ENCODE measurements at regions not wholly inside any gene's neighbourhood (a gene's known extent, or its start where the extent isn't known, plus 50 kb on each side); places are given as distances from the start of the nearest gene placed in this dataset.

DNA sequence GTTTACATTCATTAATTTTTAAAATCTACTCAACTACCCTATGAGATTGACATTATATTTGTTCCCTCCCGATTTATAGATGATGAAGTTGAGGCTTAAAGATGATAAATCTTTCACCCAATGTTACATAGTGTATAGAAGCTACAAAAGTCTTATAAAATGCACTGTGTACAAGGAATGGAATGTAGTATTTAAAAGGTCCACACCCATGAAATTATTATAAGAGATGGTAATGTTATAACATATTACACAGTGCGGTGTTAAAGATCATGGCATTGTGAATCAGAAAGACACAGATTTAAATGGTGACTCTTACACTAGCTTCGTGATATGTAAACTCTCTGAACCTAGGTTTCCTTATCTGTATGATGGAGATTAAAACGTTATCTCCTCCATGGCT is 141.6 kb upstream of the CHD1 start:
- no peak overlapping the region for H3K4ac ChIP-seq (replicated peaks; ENCODE audit: insufficient read length, low read depth, low read length)
- no peak overlapping the region for H2AFZ ChIP-seq (ENCODE audit: low read length)
- no peak overlapping the region for H3K4me3 ChIP-seq (ENCODE audit: extremely low read depth in 1 of 4, insufficient read depth in 2 of 4, low read depth in 3 of 4, low read length in 4 of 4)
- FAIRE-seq (no peak), DNase-seq (ENCODE audit: low read depth in 1 of 2, low spot score in 2 of 2) (no peak)
- H3K56ac ChIP-seq (replicated peaks; ENCODE audit: insufficient read length, low read depth, low read length): no peak overlapping the region
- H2BK120ac ChIP-seq (replicated peaks; ENCODE audit: low read depth, low read length): no peak overlapping the region
- H2BK5ac ChIP-seq (ENCODE audit: low read depth, low read length): no peak overlapping the region
- H2BK12ac ChIP-seq (ENCODE audit: low read depth, low read length): no peak overlapping the region
- H3K9me3 ChIP-seq (ENCODE audit: insufficient read depth in 2 of 2, low read depth in 1 of 2, low read length in 1 of 2): no peaks in the 10 kb centered on the region
- no peaks in the 10 kb centered on the region for H3K23me2 ChIP-seq (ENCODE audit: low read depth, low read length)
- no peaks in the 10 kb centered on the region for H3K79me1 ChIP-seq (ENCODE audit: low read depth, low read length)
- no peak overlapping the region for H3K4me2 ChIP-seq (ENCODE audit: insufficient read depth in 1 of 2, low read depth in 2 of 2, low read length in 2 of 2)
- H4K20me1 ChIP-seq (replicated peaks in 1 of 2; ENCODE audit: control insufficient read depth in 1 of 2, insufficient read depth in 2 of 2, low read length in 2 of 2): no peaks in the 10 kb centered on the region
- no peak overlapping the region for H4K91ac ChIP-seq (replicated peaks; ENCODE audit: insufficient read length, low read length)
- no peak overlapping the region for H3K9ac ChIP-seq (replicated peaks in 1 of 4; ENCODE audit: extremely low read depth in 1 of 4, low read depth in 3 of 4, low read length in 3 of 4)
- H2BK15ac ChIP-seq (ENCODE audit: low read length): no peak overlapping the region
- WGBS, 2 experiments (ENCODE audit: extremely low coverage in 1 of 2, insufficient coverage in 1 of 2, insufficient read length in 1 of 2, insufficient replicate concordance in 2 of 2, low coverage in 1 of 2, low lambda C conversion rate in 2 of 2, missing lambda C conversion rate in 1 of 2): 88% methylated on average over 4 of the region's 4 CpGs; no CpG with 5 or more reads in 1 of the 2 experiments
- ChIA-PET CTCF (ENCODE audit: partially characterized antibody) (interaction anchor here (0.8 to 1.6 kb wide), 4 partner anchors 9 to 33 kb away, joined by 3 to 6 read pairs (median 4); no protein-coding TSS in a partner anchor), POLR2A (ENCODE audit: partially characterized antibody) (no interaction called here)
- no peaks in the 10 kb centered on the region for H3K79me2 ChIP-seq (ENCODE audit: control insufficient read depth in 1 of 2, insufficient read depth in 2 of 2, low read length in 2 of 2)
- H3K36me3 ChIP-seq (ENCODE audit: control insufficient read depth in 2 of 4, insufficient read depth in 4 of 4, low read length in 3 of 4): no peaks in the 10 kb centered on the region
- no peaks in the 10 kb centered on the region; a peak in 1 of 7 replicates for H3K27me3 ChIP-seq (replicated peaks in 1 of 4; ENCODE audit: control insufficient read depth in 3 of 4, extremely low read depth in 1 of 4, insufficient read depth in 3 of 4, low read length in 3 of 4)
- H2BK20ac ChIP-seq (ENCODE audit: low read length): no peak overlapping the region
- H2AK5ac ChIP-seq (ENCODE audit: low read depth, low read length): no peak overlapping the region
- no peak for TF ChIP-seq RAD21 (IDR thresholded peaks at IDR 0.05 in 1 of 2, conservative IDR thresholded peaks at IDR 0.05 in 1 of 2; ENCODE audit: low read depth in 2 of 2, low read length in 2 of 2)
- no peak for TF ChIP-seq SUZ12 (IDR thresholded peaks at IDR 0.05; ENCODE audit: low read length)
- no peak for TF ChIP-seq RXRA (IDR thresholded peaks at IDR 0.05; ENCODE audit: insufficient read depth, low read depth, low read length)
- no peak for TF ChIP-seq SP1 (IDR thresholded peaks at IDR 0.05; ENCODE audit: low read depth, low read length)
- TF ChIP-seq FOSL1 (IDR thresholded peaks at IDR 0.05; ENCODE audit: insufficient read depth, low read depth, low read length): no peak
- TF ChIP-seq KDM5A (IDR thresholded peaks at IDR 0.05; ENCODE audit: low read length): no peak
- no peak for TF ChIP-seq POLR2AphosphoS5 (IDR thresholded peaks at IDR 0.05; ENCODE audit: low read depth, low read length)
- no peak for TF ChIP-seq HDAC6 (IDR thresholded peaks at IDR 0.05; ENCODE audit: low read depth, low read length)
- no peak for TF ChIP-seq BCL11A (IDR thresholded peaks at IDR 0.05; ENCODE audit: low read depth in 2 of 2, low read length in 2 of 2)
- TF ChIP-seq JUND (IDR thresholded peaks at IDR 0.05; ENCODE audit: low read length): no peak
- TF ChIP-seq KDM1A (IDR thresholded peaks at IDR 0.05; ENCODE audit: borderline replicate concordance, low read length): no peak
- H3K23ac ChIP-seq (ENCODE audit: insufficient read length): no peak overlapping the region
- H3K14ac ChIP-seq (ENCODE audit: insufficient read length): no peak overlapping the region
- H3K18ac ChIP-seq (ENCODE audit: extremely low read depth, low read length): no peak overlapping the region
- no peak overlapping the region for H4K8ac ChIP-seq (ENCODE audit: extremely low read depth, insufficient read depth, low read length)
- H3K4me1 ChIP-seq (replicated peaks in 1 of 4; ENCODE audit: control insufficient read depth in 3 of 4, insufficient read depth in 4 of 4, low read length in 3 of 4): no peaks in the 10 kb centered on the region
- H4K5ac ChIP-seq (ENCODE audit: insufficient read length, low read depth, low read length): no peak overlapping the region
- no peak overlapping the region for H3K27ac ChIP-seq (ENCODE audit: low read depth, low read length)

Measured in H1 (cell line).